Right lobe of liver (tissue), 6 donors: ENCODE measurements at regions not wholly inside any gene's neighbourhood (a gene's known extent, or its start where the extent isn't known, plus 50 kb on each side); places are given as distances from the start of the nearest gene placed in this dataset.

ENCODE experiments used
- ATAC-seq, 4 donors: fragments of 200-7000 bp; cut with Tn5 transposase; one replicate each; pipeline ENCODE4 v1.9.1; 2020; ENCODE audit warnings: mild to moderate bottlenecking in 4 of 4, moderate library complexity in 4 of 4
- DNase-seq, 3 donors: peaks; one replicate each; pipeline ENCODE4 v3.0.0-alpha.2; 2020
- H3K27ac ChIP-seq, 3 donors: fragments of 200-600 bp; one replicate each; pipeline ENCODE4 v1.8.0; 2022
- H3K27me3 ChIP-seq, 2 donors: fragments of 200-600 bp; one replicate each; pipeline ENCODE4 v1.8.0; 2022
- H3K36me3 ChIP-seq, 4 donors: fragments of 200-600 bp; sonication (generic) in 1 of 4; one replicate each; pipeline versions ENCODE4 v1.5.1 to v1.8.0; 2017 to 2022; ENCODE audit warnings: control low read depth in 1 of 4
- H3K4me1 ChIP-seq, 4 donors: fragments of 200-600 bp; sonication (generic) in 1 of 4; one replicate each; pipeline versions ENCODE4 v1.5.1 to v1.8.0; 2017 to 2022; ENCODE audit warnings: control low read depth in 1 of 4
- H3K4me3 ChIP-seq, 3 donors: fragments of 200-600 bp; one replicate each; pipeline ENCODE4 v1.8.0; 2022
- H3K9me3 ChIP-seq, 4 donors: fragments of 200-600 bp; sonication (generic) in 1 of 4; one replicate each; pipeline versions ENCODE4 v1.5.1 to v1.8.0; 2017 to 2022; ENCODE audit warnings: control low read depth in 1 of 4
- POLR2A ChIP-seq: fragments of 450-650 bp; IDR thresholded peaks from one replicate; pipeline ENCODE4 v1.6.1; 2017; ENCODE audit warnings: antibody characterized with exemption, mild to moderate bottlenecking
- WGBS: methylation state at CpG from one replicate; pipeline ENCODE4 v1.1.6; 2018; ENCODE audit warnings: low coverage, low lambda C conversion rate; ENCODE audit not compliant: insufficient coverage; ENCODE audit errors: missing lambda C conversion rate; 5-methylcytosine and 5-hydroxymethylcytosine counted together
- intact Hi-C, 2 donors: fragments of 100-400 bp; cut with DNase I; formaldehyde crosslinking; loops; one replicate each; pipeline versions ENCODE4 v1.11.2 to v1.14.1; 2022
- TF ChIP-seq, protein P1 (sequence below), 4 donors: fragments of 200-600 bp in 3 of 4; fragments of 450-650 bp in 1 of 4; IDR thresholded peaks; one replicate each; pipeline versions ENCODE4 v1.5.1 to v1.8.0; 2016 to 2022; ENCODE audit warnings: antibody characterized with exemption in 4 of 4, mild to moderate bottlenecking in 2 of 4
- donor health status: DM: no; HTN: yes; CAD: no.
- donor health status: DM: no; HTN: no; CAD: no.
- donor health status: DM: no; HTN: no; CAD: no.
- donor health status: DM: no; HTN: yes; CAD: no.
- donor health status: DM: no; HTN: yes; CAD: no.

DNA sequence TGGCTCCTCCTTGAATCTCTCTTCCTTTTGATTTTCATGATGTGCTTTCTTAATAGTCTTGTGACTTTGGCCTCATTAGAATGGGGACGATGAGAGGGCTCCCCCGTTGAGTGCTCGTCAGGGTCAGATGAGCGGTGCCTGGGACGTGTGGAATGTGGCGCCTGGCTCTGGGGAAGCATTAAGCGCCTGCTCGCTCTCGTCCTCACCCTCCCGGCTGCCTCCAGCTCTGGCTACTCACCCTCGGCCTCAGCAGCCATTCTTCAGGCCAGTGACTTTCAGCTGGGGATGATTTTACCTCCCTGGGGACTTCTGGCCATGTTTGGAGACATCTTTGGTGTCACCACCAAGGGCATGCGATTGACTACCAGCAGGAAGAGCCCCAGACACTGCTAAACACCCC lies 69.7 kb downstream of the RPS6KA4 start:
- WGBS, result 45% methylated on average over 11 of the region's 12 CpGs
- no peak overlapping the region for H3K4me3 ChIP-seq
- no peak for ATAC-seq
- no peak overlapping the region for H3K27ac ChIP-seq
- no peaks in the 10 kb centered on the region for H3K27me3 ChIP-seq
- intact Hi-C loops, result no loop called here
- no peaks in the 10 kb centered on the region for H3K9me3 ChIP-seq
- no peaks in the 10 kb centered on the region for H3K36me3 ChIP-seq
- H3K4me1 ChIP-seq, result no peaks in the 10 kb centered on the region
- DNase-seq, result peak in 1 of 3 donors; percentile 45
- TF ChIP-seq, protein P1, sequence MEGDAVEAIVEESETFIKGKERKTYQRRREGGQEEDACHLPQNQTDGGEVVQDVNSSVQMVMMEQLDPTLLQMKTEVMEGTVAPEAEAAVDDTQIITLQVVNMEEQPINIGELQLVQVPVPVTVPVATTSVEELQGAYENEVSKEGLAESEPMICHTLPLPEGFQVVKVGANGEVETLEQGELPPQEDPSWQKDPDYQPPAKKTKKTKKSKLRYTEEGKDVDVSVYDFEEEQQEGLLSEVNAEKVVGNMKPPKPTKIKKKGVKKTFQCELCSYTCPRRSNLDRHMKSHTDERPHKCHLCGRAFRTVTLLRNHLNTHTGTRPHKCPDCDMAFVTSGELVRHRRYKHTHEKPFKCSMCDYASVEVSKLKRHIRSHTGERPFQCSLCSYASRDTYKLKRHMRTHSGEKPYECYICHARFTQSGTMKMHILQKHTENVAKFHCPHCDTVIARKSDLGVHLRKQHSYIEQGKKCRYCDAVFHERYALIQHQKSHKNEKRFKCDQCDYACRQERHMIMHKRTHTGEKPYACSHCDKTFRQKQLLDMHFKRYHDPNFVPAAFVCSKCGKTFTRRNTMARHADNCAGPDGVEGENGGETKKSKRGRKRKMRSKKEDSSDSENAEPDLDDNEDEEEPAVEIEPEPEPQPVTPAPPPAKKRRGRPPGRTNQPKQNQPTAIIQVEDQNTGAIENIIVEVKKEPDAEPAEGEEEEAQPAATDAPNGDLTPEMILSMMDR (IDR thresholded peaks at IDR 0.05), result no peak
- TF ChIP-seq POLR2A, result no peak

DNA sequence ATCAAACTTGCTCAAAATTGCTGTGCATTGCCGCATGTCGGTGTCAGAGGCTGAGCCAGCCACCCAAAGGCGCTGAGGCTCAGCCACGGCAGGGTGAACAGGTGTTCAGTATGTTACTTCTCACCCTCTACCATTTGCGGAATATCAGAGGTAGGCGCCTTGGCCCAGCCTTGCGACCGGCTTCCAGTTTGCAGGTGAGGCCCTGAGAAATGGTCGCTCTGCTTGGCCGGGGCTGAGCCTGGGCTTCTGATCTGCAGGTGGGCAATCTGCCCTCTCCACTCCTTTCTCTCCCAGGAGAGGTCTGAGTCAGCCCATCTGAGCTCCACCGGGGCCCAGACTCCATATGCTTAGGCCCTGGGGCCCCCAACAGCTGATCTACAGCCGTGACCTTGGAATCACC lies 71.0 kb downstream of the RPS6KA4 start:
- intact Hi-C loops, result no loop called here
- Histone ChIP-seq H3K27me3 (no peaks in the 10 kb centered on the region), H3K4me1 (no peaks in the 10 kb centered on the region), H3K4me3 (no peak overlapping the region), H3K36me3 (no peaks in the 10 kb centered on the region), H3K9me3 (no peaks in the 10 kb centered on the region), H3K27ac (no peak overlapping the region)
- DNase-seq, result peak in 1 of 3 donors; percentile 27
- ATAC-seq, result no peak
- 100% methylated on average over 1 of the region's 12 CpGs for WGBS
- no peak for TF ChIP-seq POLR2A
- TF ChIP-seq, protein P1 (IDR thresholded peaks at IDR 0.05), result no peak

DNA sequence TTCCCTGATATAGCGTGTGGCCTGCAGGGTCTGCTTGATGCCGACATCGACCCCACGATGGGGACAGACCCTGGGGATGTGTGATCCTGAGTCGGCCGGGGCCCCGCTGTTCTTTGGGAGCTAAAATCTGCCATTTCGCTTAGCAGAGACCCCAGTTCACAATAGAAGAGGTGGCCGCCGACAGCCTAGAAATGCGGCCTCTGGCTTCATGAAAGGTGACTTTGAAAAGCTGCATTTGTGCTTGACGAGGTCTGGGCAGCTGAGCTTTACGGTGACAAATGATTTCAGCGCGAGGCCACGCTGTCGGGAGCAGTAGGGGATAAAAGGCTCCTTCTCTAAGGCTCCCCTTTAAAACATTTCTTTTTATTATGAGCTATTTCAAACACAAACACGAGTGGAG lies 71.7 kb downstream of the RPS6KA4 start:
- Histone ChIP-seq H3K27me3 (no peaks in the 10 kb centered on the region), H3K9me3 (no peaks in the 10 kb centered on the region), H3K4me1 (no peaks in the 10 kb centered on the region), H3K36me3 (no peaks in the 10 kb centered on the region), H3K27ac (no peak overlapping the region), H3K4me3 (no peak overlapping the region)
- WGBS, result 61% methylated on average over 18 of the region's 18 CpGs
- DNase-seq, result peak in 1 of 3 donors; percentile 46
- intact Hi-C loops, result no loop called here
- ATAC-seq, result no peak
- TF ChIP-seq POLR2A, result no peak
- TF ChIP-seq, protein P1 (IDR thresholded peaks at IDR 0.05), result no peak

DNA sequence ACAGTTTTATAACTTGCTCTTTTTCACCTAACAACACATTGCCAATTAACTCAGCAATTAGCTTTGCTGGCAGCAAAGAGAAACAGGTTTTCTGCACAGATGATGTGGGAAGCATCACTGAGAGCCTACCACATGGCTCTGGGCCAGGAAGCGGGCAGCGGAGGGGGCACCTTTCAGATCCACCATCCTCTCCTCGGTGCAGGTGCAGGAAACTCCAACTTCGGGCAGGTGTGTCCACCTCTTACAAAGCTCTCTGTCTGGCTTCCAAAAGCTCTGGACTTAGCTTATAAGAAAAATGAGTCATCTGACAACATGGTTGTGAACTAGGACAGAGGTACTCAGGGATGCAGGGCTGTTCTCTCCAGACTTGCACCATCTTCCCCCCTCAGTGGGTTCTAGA lies 77.0 kb downstream of the RPS6KA4 start:
- TF ChIP-seq, protein P1 (IDR thresholded peaks at IDR 0.05), result no peak
- TF ChIP-seq POLR2A, result no peak
- peaks cover 0 to 12% (median 3%) of the 10 kb centered on the region in 4 donors for H3K4me1 ChIP-seq
- ATAC-seq, result no peak
- intact Hi-C loops, result no loop called here
- H3K27me3 ChIP-seq, result no peaks in the 10 kb centered on the region
- H3K4me3 ChIP-seq, result no peak overlapping the region
- H3K36me3 ChIP-seq, result no peaks in the 10 kb centered on the region
- no peak for DNase-seq
- H3K9me3 ChIP-seq, result no peaks in the 10 kb centered on the region
- 64% methylated on average over 4 of the region's 4 CpGs for WGBS
- H3K27ac ChIP-seq, result no peak overlapping the region

DNA sequence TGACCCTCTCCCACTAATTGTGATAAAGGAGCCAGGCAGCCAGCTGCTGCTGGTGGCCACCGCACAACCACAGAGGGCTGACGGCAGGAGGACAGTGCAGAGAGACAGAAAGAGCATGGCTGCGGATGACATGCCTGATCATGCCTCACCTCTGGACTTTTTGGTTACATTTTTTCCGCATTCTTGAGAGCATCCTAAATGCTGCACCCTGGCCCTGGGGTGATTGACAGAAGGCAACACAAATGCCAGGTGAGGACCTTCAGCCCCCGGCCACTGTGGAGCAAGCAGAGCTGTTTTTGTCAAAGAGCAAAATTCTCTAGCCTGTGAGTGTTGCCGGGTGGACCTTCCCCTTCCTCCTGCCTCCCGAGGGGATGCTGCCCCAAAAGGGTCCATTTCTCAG lies 78.5 kb downstream of the RPS6KA4 start:
- no peak for ATAC-seq
- no peaks in the 10 kb centered on the region for H3K27me3 ChIP-seq
- H3K4me1 ChIP-seq, result peaks cover 0 to 12% (median 3%) of the 10 kb centered on the region in 4 donors
- no peak overlapping the region for H3K27ac ChIP-seq
- no peaks in the 10 kb centered on the region for H3K36me3 ChIP-seq
- intact Hi-C loops, result no loop called here
- 66% methylated on average over 5 of the region's 7 CpGs for WGBS
- peak in 1 of 3 donors; percentile 25 for DNase-seq
- TF ChIP-seq, protein P1 (IDR thresholded peaks at IDR 0.05), result no peak
- no peak for TF ChIP-seq POLR2A
- H3K4me3 ChIP-seq, result no peak overlapping the region
- no peaks in the 10 kb centered on the region for H3K9me3 ChIP-seq
